Astrocyte (in vitro differentiated cells and primary cell): ENCODE measurements at regions not wholly inside any gene's neighbourhood (a gene's known extent, or its start where the extent isn't known, plus 50 kb on each side); places are given as distances from the start of the nearest gene placed in this dataset.

Source experiments
- CTCF ChIP-seq: IDR thresholded peaks from 2 replicates; pipeline ENCODE4 v1.5.1; 2011; ENCODE audit warnings: low read depth, mild to moderate bottlenecking, inconsistent platforms, low read length, moderate library complexity; ENCODE audit not compliant: insufficient read depth
- EZH2 ChIP-seq: IDR thresholded peaks from 2 replicates; pipeline ENCODE4 v1.6.1; 2012; ENCODE audit warnings: mild to moderate bottlenecking, low read length, inconsistent platforms; ENCODE audit not compliant: insufficient read depth

DNA sequence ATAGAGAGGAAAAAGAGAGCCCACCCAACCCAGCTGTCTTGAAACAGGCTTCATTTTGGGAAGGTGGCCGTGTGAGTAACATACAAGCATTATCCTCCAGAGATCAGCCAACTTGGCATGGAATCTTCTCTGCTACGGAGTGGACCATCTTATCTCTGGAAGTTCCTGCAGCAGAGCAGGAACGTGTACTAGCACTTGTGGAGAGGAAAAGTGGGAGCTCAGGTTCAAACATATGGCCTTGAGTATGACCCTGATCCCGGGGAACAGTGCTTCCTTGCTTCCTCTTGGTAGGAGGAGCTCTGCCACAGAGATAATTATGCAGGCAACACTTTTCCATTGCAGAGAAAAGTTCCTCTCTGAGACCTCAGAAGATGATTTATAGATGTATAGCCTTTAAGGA lies 490.4 kb upstream of the ACO1 start:
- TF ChIP-seq CTCF (no peak), EZH2 (no peak)
